ENCODE measurements at regions not wholly inside any gene's neighbourhood (a gene's known extent, or its start where the extent isn't known, plus 50 kb on each side); places are given as distances from the start of the nearest gene placed in this dataset.

DNA sequence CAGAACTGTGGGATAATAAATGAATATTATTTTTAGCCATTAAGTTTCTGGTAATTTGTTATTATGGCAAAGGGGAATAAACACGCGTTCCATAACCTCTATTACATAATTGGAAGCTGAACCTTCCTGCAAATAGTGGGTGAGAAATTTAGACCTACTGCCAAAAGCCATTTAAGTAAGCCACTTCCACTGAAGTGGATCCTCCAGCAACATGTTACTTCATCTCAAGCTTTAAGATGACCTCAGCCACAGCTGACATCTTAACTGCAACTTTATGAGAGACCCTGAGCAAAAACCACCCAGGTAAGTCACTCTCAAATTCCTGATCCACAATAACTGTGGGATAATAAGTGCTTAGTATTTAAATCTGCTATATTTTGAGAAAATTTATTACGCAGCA lies 1048.6 kb downstream of the FAM133A start:
- TF ChIP-seq, protein P1, sequence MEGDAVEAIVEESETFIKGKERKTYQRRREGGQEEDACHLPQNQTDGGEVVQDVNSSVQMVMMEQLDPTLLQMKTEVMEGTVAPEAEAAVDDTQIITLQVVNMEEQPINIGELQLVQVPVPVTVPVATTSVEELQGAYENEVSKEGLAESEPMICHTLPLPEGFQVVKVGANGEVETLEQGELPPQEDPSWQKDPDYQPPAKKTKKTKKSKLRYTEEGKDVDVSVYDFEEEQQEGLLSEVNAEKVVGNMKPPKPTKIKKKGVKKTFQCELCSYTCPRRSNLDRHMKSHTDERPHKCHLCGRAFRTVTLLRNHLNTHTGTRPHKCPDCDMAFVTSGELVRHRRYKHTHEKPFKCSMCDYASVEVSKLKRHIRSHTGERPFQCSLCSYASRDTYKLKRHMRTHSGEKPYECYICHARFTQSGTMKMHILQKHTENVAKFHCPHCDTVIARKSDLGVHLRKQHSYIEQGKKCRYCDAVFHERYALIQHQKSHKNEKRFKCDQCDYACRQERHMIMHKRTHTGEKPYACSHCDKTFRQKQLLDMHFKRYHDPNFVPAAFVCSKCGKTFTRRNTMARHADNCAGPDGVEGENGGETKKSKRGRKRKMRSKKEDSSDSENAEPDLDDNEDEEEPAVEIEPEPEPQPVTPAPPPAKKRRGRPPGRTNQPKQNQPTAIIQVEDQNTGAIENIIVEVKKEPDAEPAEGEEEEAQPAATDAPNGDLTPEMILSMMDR (IDR thresholded peaks at IDR 0.05; ENCODE audit: borderline replicate concordance, control extremely low read depth, extremely low read depth, insufficient read depth, missing control alignments) = no peak
- in situ Hi-C loops (cut with MboI; ENCODE audit: low sequenced_read_pairs, unreplicated experiment) = no loop called here
- DNase-seq (ENCODE audit: low spot score) = no peak

DNA sequence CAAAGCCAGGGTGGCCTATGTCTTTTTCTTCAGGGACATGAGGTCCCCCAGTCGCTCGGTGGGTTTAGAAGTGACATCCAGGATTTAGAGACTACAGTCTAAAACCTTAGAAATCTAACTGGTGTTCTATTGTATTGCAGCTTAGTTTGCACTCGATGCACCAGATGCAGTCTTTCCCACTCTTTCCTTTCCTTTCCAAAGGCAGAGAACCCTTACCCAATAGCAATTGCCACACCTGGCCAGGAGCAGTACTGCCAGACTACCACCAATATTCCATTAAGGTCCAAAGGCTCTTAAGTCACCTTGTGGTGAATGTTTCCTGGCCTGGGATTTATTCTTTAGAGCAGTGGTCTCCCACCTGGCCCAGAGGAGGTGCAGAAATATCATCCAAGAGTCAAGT lies 1068.8 kb downstream of the FAM133A start:
- in situ Hi-C loops (cut with MboI; ENCODE audit: low sequenced_read_pairs, unreplicated experiment) = no loop called here
- TF ChIP-seq, protein P1 (IDR thresholded peaks at IDR 0.05; ENCODE audit: borderline replicate concordance, control extremely low read depth, extremely low read depth, insufficient read depth, missing control alignments) = no peak
- no peak for DNase-seq (ENCODE audit: low spot score)

DNA sequence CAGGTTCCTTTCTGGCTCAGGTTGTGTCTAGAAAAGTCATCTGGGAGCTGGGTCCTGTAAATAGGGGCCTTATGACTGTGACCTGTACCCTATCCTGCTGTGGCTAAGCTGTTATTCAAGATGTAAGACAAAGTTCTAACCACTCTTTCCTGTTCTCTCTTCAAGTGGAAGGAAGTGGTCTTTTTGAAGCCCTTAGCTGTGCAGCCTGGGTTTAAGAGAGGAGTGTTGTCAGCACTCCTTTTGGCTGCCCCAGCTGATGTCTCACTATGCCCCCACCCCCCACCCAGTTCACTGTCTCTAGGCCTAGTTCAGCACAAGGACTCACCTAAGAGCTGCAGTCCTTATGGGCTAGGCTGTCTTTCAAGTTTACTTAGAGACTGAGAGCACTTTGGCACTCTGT lies 1069.5 kb downstream of the FAM133A start:
- TF ChIP-seq, protein P1 (IDR thresholded peaks at IDR 0.05; ENCODE audit: borderline replicate concordance, control extremely low read depth, extremely low read depth, insufficient read depth, missing control alignments) = no peak
- DNase-seq (ENCODE audit: low spot score) = no peak
- in situ Hi-C loops (cut with MboI; ENCODE audit: low sequenced_read_pairs, unreplicated experiment) = no loop called here

DNA sequence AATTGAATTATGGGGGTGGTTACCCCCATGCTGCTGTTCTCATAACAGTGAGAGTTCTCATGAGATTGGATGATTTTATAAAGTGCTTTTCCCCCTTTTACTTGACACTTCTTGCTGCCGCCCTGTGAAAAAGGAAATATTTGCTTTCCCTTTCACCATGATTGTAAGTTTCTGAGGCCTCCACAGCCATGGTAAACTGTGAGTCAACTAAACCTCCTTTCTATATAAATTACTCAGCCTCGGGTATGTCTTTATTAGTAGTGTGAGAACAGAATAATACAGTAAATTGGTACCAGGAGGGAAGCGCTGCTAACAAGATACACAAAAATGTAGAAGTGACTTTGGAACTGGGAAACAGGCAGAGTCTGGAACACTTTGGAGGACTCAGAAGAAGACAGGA lies 1070.8 kb downstream of the FAM133A start:
- in situ Hi-C loops (cut with MboI; ENCODE audit: low sequenced_read_pairs, unreplicated experiment) = no loop called here
- TF ChIP-seq, protein P1 (IDR thresholded peaks at IDR 0.05; ENCODE audit: borderline replicate concordance, control extremely low read depth, extremely low read depth, insufficient read depth, missing control alignments) = no peak

DNA sequence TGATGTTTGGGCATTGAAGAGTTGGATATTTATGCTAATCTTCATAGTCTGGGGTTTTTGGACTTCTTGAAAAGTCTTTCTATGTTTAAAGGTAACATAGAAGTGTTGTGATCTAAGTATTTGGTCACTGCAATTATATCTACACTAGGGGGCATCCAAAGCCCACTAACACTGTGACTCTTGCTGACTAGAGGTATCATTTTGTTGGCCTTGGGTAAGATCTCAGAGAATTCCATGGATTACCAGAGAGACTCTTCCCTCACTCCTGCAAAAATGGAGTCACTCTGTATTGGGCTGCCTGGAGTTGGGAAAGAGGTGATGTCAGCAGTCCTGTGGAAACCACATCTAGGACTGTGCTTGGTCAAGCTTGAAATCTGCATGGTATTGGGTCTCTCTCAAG lies 1077.6 kb downstream of the FAM133A start:
- TF ChIP-seq, protein P1 (IDR thresholded peaks at IDR 0.05; ENCODE audit: borderline replicate concordance, control extremely low read depth, extremely low read depth, insufficient read depth, missing control alignments) = no peak
- no peak for DNase-seq (ENCODE audit: low spot score)
- in situ Hi-C loops (cut with MboI; ENCODE audit: low sequenced_read_pairs, unreplicated experiment) = no loop called here

More for the DNA sequence above, 1070.8 kb downstream of the FAM133A start:
- no peak for DNase-seq (ENCODE audit: low spot score)

DNA sequence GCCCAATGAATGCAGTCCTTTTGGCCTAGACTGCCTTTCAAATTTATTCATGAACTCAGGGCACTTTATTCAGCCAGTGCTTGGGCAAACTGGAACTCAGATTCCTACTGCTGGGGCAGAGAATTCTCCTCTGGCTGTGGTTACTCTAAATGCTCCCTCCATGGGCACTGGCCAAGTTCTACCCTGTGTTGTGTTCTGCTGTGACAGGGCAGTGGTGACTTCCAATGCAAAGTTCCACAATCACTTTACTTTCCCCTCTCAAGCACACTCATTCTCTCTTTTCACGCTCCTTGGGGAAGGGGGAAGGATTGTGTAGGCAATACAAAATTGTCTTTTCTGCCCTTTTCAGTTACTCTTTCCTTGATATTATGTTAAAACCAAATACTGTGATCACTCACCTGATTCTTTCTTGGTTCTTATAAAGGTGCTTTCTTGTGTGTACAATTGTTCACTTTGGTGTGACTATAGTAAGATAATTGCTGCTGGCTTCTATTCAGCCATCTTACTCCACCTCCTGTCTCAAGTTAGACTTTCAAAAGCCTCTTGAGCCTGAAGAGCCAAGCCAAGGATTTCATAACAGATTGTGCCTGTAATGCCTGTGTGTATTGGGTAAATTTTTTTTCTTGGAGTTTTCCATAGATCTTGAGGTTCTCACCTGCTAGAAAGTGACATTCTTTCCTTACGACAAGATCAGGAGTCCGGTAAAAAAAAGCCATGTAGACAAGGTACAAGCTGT lies 1078.6 kb downstream of the FAM133A start:
- TF ChIP-seq, protein P1 (IDR thresholded peaks at IDR 0.05; ENCODE audit: borderline replicate concordance, control extremely low read depth, extremely low read depth, insufficient read depth, missing control alignments) = no peak
- in situ Hi-C loops (cut with MboI; ENCODE audit: low sequenced_read_pairs, unreplicated experiment) = no loop called here
- no peak for DNase-seq (ENCODE audit: low spot score)
